IMR-90 (cell line): ENCODE measurements at regions not wholly inside any gene's neighbourhood (a gene's known extent, or its start where the extent isn't known, plus 50 kb on each side); places are given as distances from the start of the nearest gene placed in this dataset.
A peak's percentile ranks its signal among the peaks of the same experiment; 100 is the strongest.

Source experiments
- ATAC-seq: fragments of 200-7000 bp; cut with Tn5 transposase; 2 replicates; pipeline ENCODE4 v1.9.1; 2020; ENCODE audit warnings: low read depth, mild to moderate bottlenecking, moderate library complexity
- BruUV-seq: library from RNA; stranded (reverse); fragments of 400-500 nt; replicated peaks from 2 replicates; lab custom pipeline; 2021; lab: Mats Ljungman, UMichigan
- CTCF ChIA-PET: fragments of 300-600 bp; formaldehyde crosslinking; extraction: SDS; loops from one replicate; lab custom pipeline; 2021; ENCODE audit warnings: antibody characterized with exemption; lab: Yijun Ruan, JAX
- POLR2A ChIA-PET: fragments of 300-600 bp; sonication (Branson Sonifier 250); formaldehyde crosslinking; loops from one replicate; lab custom pipeline; 2022; ENCODE audit warnings: antibody characterized with exemption; ENCODE audit not compliant: unreplicated experiment; lab: Charles Lee
- DNase-seq: peaks from one replicate; pipeline ENCODE4 v3.0.0; 2013
- H2AFZ ChIP-seq: replicated peaks from 2 replicates; pipeline ENCODE3; 2013; ENCODE audit warnings: low read length, mild to moderate bottlenecking; ENCODE audit not compliant: poor library complexity
- H2AK5ac ChIP-seq: 2 replicates; pipeline ENCODE4 v1.6.1; 2013; ENCODE audit warnings: low read depth, low read length, inconsistent platforms
- H2AK9ac ChIP-seq: replicated peaks from 2 replicates; pipeline ENCODE3; 2013; ENCODE audit warnings: mild to moderate bottlenecking, low read depth, low read length, moderate library complexity; ENCODE audit not compliant: poor library complexity
- H2BK120ac ChIP-seq: 2 replicates; pipeline ENCODE4 v1.6.1; 2013; ENCODE audit warnings: low read depth, low read length, inconsistent platforms
- H2BK15ac ChIP-seq: 3 replicates; pipeline ENCODE4 v1.6.1; 2013; ENCODE audit warnings: low read depth, low read length, inconsistent platforms
- H2BK20ac ChIP-seq: 2 replicates; pipeline ENCODE4 v1.6.1; 2013; ENCODE audit warnings: low read depth, mild to moderate bottlenecking, inconsistent platforms, low read length, moderate library complexity
- H2BK5ac ChIP-seq: 2 replicates; pipeline ENCODE4 v1.6.1; 2013; ENCODE audit warnings: mild to moderate bottlenecking, low read depth, low read length, inconsistent platforms; ENCODE audit not compliant: poor library complexity, severe bottlenecking
- H3K14ac ChIP-seq: replicated peaks from 2 replicates; pipeline ENCODE4 v1.6.1; 2013; ENCODE audit warnings: low read depth, low read length, inconsistent platforms
- H3K18ac ChIP-seq: 2 replicates; pipeline ENCODE4 v1.6.1; 2013; ENCODE audit warnings: low read depth, low read length, control low read depth
- H3K23ac ChIP-seq: 2 replicates; pipeline ENCODE4 v1.6.1; 2013; ENCODE audit warnings: low read depth, low read length, inconsistent platforms
- H3K27ac ChIP-seq: 2 replicates; pipeline ENCODE4 v1.5.1; 2013; ENCODE audit warnings: mild to moderate bottlenecking, control low read depth, low read length; ENCODE audit not compliant: insufficient read depth
- H3K27me3 ChIP-seq: 2 replicates; pipeline ENCODE4 v1.6.1; 2013; ENCODE audit warnings: low read length; ENCODE audit not compliant: control insufficient read depth, insufficient read depth
- H3K36me3 ChIP-seq: 2 replicates; pipeline ENCODE4 v1.6.1; 2013; ENCODE audit warnings: low read length, mixed read lengths; ENCODE audit not compliant: control insufficient read depth, insufficient read depth
- H3K4ac ChIP-seq: 2 replicates; pipeline ENCODE4 v1.6.1; 2013; ENCODE audit warnings: low read depth, low read length, inconsistent platforms
- H3K4me1 ChIP-seq: 2 replicates; pipeline ENCODE4 v1.6.1; 2013; ENCODE audit warnings: low read length, mixed read lengths; ENCODE audit not compliant: control insufficient read depth, insufficient read depth
- H3K4me2 ChIP-seq: 2 replicates; pipeline ENCODE4 v1.6.1; 2013; ENCODE audit warnings: low read depth, mild to moderate bottlenecking, control low read depth, low read length, moderate library complexity
- H3K4me3 ChIP-seq: 2 replicates; pipeline ENCODE4 v1.5.1; 2013; ENCODE audit warnings: low read depth, mild to moderate bottlenecking, control low read depth, low read length, moderate library complexity; ENCODE audit not compliant: insufficient read depth
- H3K56ac ChIP-seq: 2 replicates; pipeline ENCODE4 v1.6.1; 2013; ENCODE audit warnings: low read length, inconsistent platforms; ENCODE audit not compliant: insufficient read depth; ENCODE audit errors: extremely low read depth
- H3K79me1 ChIP-seq, 2 experiments: 2 replicates each; pipeline ENCODE4 v1.6.1; 2013; ENCODE audit warnings: low read length in 2 of 2, inconsistent platforms in 1 of 2, low read depth in 1 of 2
- H3K9ac ChIP-seq: 2 replicates; pipeline ENCODE4 v1.6.1; 2013; ENCODE audit warnings: low read depth, low read length, control low read depth
- H3K9me1 ChIP-seq: 2 replicates; pipeline ENCODE4 v1.6.1; 2013; ENCODE audit warnings: low read length, inconsistent platforms; ENCODE audit not compliant: insufficient read depth
- H3K9me3 ChIP-seq: 2 replicates; pipeline ENCODE4 v1.6.1; 2013; ENCODE audit warnings: low read length; ENCODE audit not compliant: control insufficient read depth, insufficient read depth
- H4K20me1 ChIP-seq: 2 replicates; pipeline ENCODE4 v1.6.1; 2013; ENCODE audit warnings: low read length, inconsistent platforms; ENCODE audit not compliant: insufficient read depth
- H4K5ac ChIP-seq: 2 replicates; pipeline ENCODE4 v1.6.1; 2013; ENCODE audit warnings: mild to moderate bottlenecking, low read depth, low read length, control low read depth
- H4K8ac ChIP-seq, 2 experiments: 2 replicates each; pipeline ENCODE4 v1.6.1; 2013; ENCODE audit warnings: low read depth in 2 of 2, low read length in 2 of 2, control low read depth in 1 of 2, inconsistent platforms in 1 of 2
- H4K91ac ChIP-seq: 2 replicates; pipeline ENCODE4 v1.6.1; 2013; ENCODE audit warnings: low read depth, low read length, inconsistent platforms; ENCODE audit not compliant: insufficient read depth
- BHLHE40 ChIP-seq: fragments of 150-350 bp; IDR thresholded peaks from 2 replicates; pipeline ENCODE4 v1.6.1; 2016; ENCODE audit warnings: mild to moderate bottlenecking, low read depth, low read length
- CEBPB ChIP-seq: IDR thresholded peaks from 2 replicates; pipeline ENCODE4 v1.6.1; 2012; ENCODE audit warnings: low read depth, low read length, improper control_type of control experiment
- CHD1 ChIP-seq: IDR thresholded peaks from 2 replicates; pipeline ENCODE4 v1.6.1; 2012; ENCODE audit warnings: low read depth, low read length, improper control_type of control experiment
- FOS ChIP-seq: fragments of 150-350 bp; IDR thresholded peaks from 2 replicates; pipeline ENCODE4 v1.6.1; 2016; ENCODE audit warnings: low read depth, low read length
- MXI1 ChIP-seq: IDR thresholded peaks from 2 replicates; pipeline ENCODE4 v1.6.1; 2012; ENCODE audit warnings: low read depth, mild to moderate bottlenecking, low read length, moderate library complexity, borderline replicate concordance
- POLR2A ChIP-seq: IDR thresholded peaks from 2 replicates; pipeline ENCODE4 v1.6.1; 2012; ENCODE audit warnings: mild to moderate bottlenecking, low read depth, low read length
- RAD21 ChIP-seq: IDR thresholded peaks from 2 replicates; pipeline ENCODE4 v1.6.1; 2012; ENCODE audit warnings: low read length, improper control_type of control experiment
- RCOR1 ChIP-seq: IDR thresholded peaks from 2 replicates; pipeline ENCODE4 v1.6.1; 2012; ENCODE audit warnings: mild to moderate bottlenecking, low read length, improper control_type of control experiment; ENCODE audit not compliant: insufficient replicate concordance
- SMC3 ChIP-seq: fragments of 150-350 bp; IDR thresholded peaks from 2 replicates; pipeline ENCODE4 v1.6.1; 2016; ENCODE audit warnings: low read depth, mild to moderate bottlenecking, antibody characterized with exemption, low read length, moderate library complexity
- WGBS, 2 experiments: methylation state at CpG; one replicate each; pipeline versions ENCODE4 v1.1.5 to v1.1.7; 2013; ENCODE audit warnings: missing lambda C conversion rate in 2 of 2; ENCODE audit not compliant: insufficient read length in 1 of 2; ENCODE audit errors: extremely low coverage in 2 of 2; 5-methylcytosine and 5-hydroxymethylcytosine counted together
- dilution Hi-C: fragments of 300-500 bp; cut with HindIII; formaldehyde crosslinking; loops from one replicate; pipeline ENCODE4 v1.14.3; 2018; ENCODE audit warnings: low sequenced_read_pairs; ENCODE audit not compliant: unreplicated experiment
- in situ Hi-C: fragments of 300-500 bp; cut with MboI; formaldehyde crosslinking; loops from 3 replicates; pipeline ENCODE4 v1.14.3; 2019; ENCODE audit warnings: low sequenced_read_pairs, inconsistent platforms, mixed read lengths
- intact Hi-C: fragments of 100-400 bp; cut with micrococcal nuclease; formaldehyde crosslinking; loops from 2 replicates; pipeline ENCODE4 v1.10.0; 2022
- TF ChIP-seq, protein P1 (sequence below): conservative IDR thresholded peaks from 2 replicates; pipeline ENCODE4 v1.5.1; 2012; ENCODE audit warnings: mild to moderate bottlenecking, low read depth, low read length, improper control_type of control experiment
- TF ChIP-seq, protein P2 (sequence below): fragments of 150-350 bp; IDR thresholded peaks from 2 replicates; pipeline ENCODE4 v1.6.1; 2017; ENCODE audit warnings: mild to moderate bottlenecking, antibody characterized with exemption, low read length, low read depth

DNA sequence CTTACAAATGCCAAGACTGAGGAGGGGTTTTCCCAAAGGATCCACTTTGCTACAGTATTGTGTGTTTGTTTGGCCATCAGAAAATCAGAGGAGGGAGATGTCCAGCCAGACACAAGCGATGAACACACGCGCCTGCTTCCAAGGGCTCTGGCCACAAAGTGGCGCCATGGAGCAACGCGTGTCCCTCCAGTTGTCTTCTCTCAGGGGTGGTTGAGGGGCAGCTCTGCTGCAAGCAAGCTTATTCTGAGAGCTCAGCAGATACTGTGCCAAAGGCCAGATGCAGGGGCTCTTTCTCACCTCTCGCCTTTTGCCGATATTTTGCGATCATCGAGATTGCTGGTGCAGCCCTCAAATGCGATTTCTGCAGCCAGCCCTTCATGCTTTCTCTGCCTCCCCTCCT lies 88.9 kb upstream of the OSBPL11 start:
- Histone ChIP-seq H4K5ac (no peak overlapping the region), H4K20me1 (no peaks in the 10 kb centered on the region), H2BK5ac (no peak overlapping the region), H3K56ac (no peak overlapping the region), H3K36me3 (no peaks in the 10 kb centered on the region), H3K79me1 (no peaks in the 10 kb centered on the region), H3K9me1 (no peaks in the 10 kb centered on the region), H3K9ac (no peak overlapping the region), H2BK120ac (no peak overlapping the region), H3K9me3 (no peaks in the 10 kb centered on the region), H3K27me3 (no peaks in the 10 kb centered on the region; the same call in 1 of the 2 replicates), H4K8ac (no peak overlapping the region), H2AK9ac (no peak overlapping the region), H3K14ac (no peak overlapping the region), H4K91ac (no peak overlapping the region), H2BK20ac (no peak overlapping the region), H2AFZ (no peak overlapping the region), H3K4me1 (no peaks in the 10 kb centered on the region), H2AK5ac (no peak overlapping the region), H3K18ac (no peak overlapping the region), H3K4me3 (no peak overlapping the region), H3K27ac (no peak overlapping the region), H3K4ac (no peak overlapping the region), H3K4me2 (no peak overlapping the region), H3K23ac (no peak overlapping the region), H2BK15ac (no peak overlapping the region)
- dilution Hi-C loops = no loop called here
- no TSS peak for BruUV-seq
- intact Hi-C loops = no loop called here
- ATAC-seq (peak; percentile 65), DNase-seq (peak; percentile 12)
- TF ChIP-seq MXI1 (no peak), POLR2A (no peak), BHLHE40 (no peak), CEBPB (no peak), SMC3 (no peak), RAD21 (peak; percentile 35), CHD1 (no peak), RCOR1 (no peak), FOS (no peak)
- TF ChIP-seq, protein P1, sequence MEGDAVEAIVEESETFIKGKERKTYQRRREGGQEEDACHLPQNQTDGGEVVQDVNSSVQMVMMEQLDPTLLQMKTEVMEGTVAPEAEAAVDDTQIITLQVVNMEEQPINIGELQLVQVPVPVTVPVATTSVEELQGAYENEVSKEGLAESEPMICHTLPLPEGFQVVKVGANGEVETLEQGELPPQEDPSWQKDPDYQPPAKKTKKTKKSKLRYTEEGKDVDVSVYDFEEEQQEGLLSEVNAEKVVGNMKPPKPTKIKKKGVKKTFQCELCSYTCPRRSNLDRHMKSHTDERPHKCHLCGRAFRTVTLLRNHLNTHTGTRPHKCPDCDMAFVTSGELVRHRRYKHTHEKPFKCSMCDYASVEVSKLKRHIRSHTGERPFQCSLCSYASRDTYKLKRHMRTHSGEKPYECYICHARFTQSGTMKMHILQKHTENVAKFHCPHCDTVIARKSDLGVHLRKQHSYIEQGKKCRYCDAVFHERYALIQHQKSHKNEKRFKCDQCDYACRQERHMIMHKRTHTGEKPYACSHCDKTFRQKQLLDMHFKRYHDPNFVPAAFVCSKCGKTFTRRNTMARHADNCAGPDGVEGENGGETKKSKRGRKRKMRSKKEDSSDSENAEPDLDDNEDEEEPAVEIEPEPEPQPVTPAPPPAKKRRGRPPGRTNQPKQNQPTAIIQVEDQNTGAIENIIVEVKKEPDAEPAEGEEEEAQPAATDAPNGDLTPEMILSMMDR = peak; percentile 44
- TF ChIP-seq, protein P2, sequence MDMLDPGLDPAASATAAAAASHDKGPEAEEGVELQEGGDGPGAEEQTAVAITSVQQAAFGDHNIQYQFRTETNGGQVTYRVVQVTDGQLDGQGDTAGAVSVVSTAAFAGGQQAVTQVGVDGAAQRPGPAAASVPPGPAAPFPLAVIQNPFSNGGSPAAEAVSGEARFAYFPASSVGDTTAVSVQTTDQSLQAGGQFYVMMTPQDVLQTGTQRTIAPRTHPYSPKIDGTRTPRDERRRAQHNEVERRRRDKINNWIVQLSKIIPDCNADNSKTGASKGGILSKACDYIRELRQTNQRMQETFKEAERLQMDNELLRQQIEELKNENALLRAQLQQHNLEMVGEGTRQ = no peak
- 13% methylated on average over 4 of the region's 11 CpGs; no CpG with 5 or more reads in 1 of the 2 experiments for WGBS, 2 experiments
- ChIA-PET CTCF (no interaction called here), POLR2A (no interaction called here)
- in situ Hi-C loops = no loop called here
